H1 (cell line): ENCODE measurements at regions not wholly inside any gene's neighbourhood (a gene's known extent, or its start where the extent isn't known, plus 50 kb on each side); places are given as distances from the start of the nearest gene placed in this dataset.
A peak's percentile ranks its signal among the peaks of the same experiment; 100 is the strongest.

Experiments
- CTCF ChIA-PET: fragments of 300-600 bp; sonication (Branson Sonifier 250); formaldehyde crosslinking; loops from one replicate; lab custom pipeline; 2021; ENCODE audit not compliant: partially characterized antibody; lab: Charles Lee
- POLR2A ChIA-PET: fragments of 300-600 bp; sonication (Branson Sonifier 250); formaldehyde crosslinking; loops from one replicate; lab custom pipeline; 2021; ENCODE audit warnings: inconsistent platforms; ENCODE audit not compliant: partially characterized antibody; lab: Charles Lee
- DNase-seq, 2 experiments: peaks; one replicate each; pipeline versions ENCODE4 v3.0.0 to v3.0.0-alpha.2; 2010 to 2022; ENCODE audit warnings: low spot score in 2 of 2, low read depth in 1 of 2, mixed read lengths in 1 of 2
- FAIRE-seq: peaks from 2 replicates; lab custom pipeline; 2011; peaks lifted over from hg19 to GRCh38; lab: Jason Lieb, UNC
- H2AFZ ChIP-seq: 2 replicates; pipeline ENCODE4 v1.8.1; 2012; ENCODE audit warnings: low read length, inconsistent platforms
- H2AK5ac ChIP-seq: 2 replicates; pipeline ENCODE4 v1.6.1; 2013; ENCODE audit warnings: low read depth, low read length
- H2BK120ac ChIP-seq: replicated peaks from 2 replicates; pipeline ENCODE3; 2013; ENCODE audit warnings: low read depth, low read length, inconsistent platforms
- H2BK12ac ChIP-seq: 2 replicates; pipeline ENCODE4 v1.6.1; 2013; ENCODE audit warnings: low read depth, low read length
- H2BK15ac ChIP-seq: 2 replicates; pipeline ENCODE4 v1.6.1; 2013; ENCODE audit warnings: low read length
- H2BK20ac ChIP-seq: 2 replicates; pipeline ENCODE4 v1.6.1; 2013; ENCODE audit warnings: low read length
- H2BK5ac ChIP-seq: 2 replicates; pipeline ENCODE4 v1.6.1; 2013; ENCODE audit warnings: low read depth, low read length
- H3K14ac ChIP-seq: 2 replicates; pipeline ENCODE4 v1.6.1; 2013; ENCODE audit warnings: inconsistent platforms; ENCODE audit not compliant: insufficient read length
- H3K18ac ChIP-seq: 2 replicates; pipeline ENCODE4 v1.6.1; 2013; ENCODE audit warnings: low read length; ENCODE audit errors: extremely low read depth
- H3K23ac ChIP-seq: 2 replicates; pipeline ENCODE4 v1.6.1; 2013; ENCODE audit warnings: inconsistent platforms; ENCODE audit not compliant: insufficient read length
- H3K23me2 ChIP-seq: 2 replicates; pipeline ENCODE4 v1.6.1; 2013; ENCODE audit warnings: low read depth, low read length
- H3K27ac ChIP-seq: 2 replicates; pipeline ENCODE4 v1.6.1; 2011; ENCODE audit warnings: low read depth, low read length, inconsistent platforms
- H3K27me3 ChIP-seq, 4 experiments: replicated peaks in 1 of 4; 1 replicate in 1 of 4; 2 replicates in 3 of 4; pipeline versions ENCODE4 v1.6.1 to v1.8.1; 2011 to 2013; ENCODE audit warnings: low read length in 3 of 4, mild to moderate bottlenecking in 3 of 4, inconsistent platforms in 2 of 4, mixed read lengths in 2 of 4, moderate library complexity in 1 of 4; ENCODE audit not compliant: control insufficient read depth in 3 of 4, insufficient read depth in 3 of 4; ENCODE audit errors: extremely low read depth in 1 of 4
- H3K36me3 ChIP-seq, 4 experiments: 2 replicates each; pipeline versions ENCODE4 v1.6.1 to v1.8.1; 2011 to 2013; ENCODE audit warnings: mild to moderate bottlenecking in 4 of 4, low read length in 3 of 4, moderate library complexity in 2 of 4, control low read depth in 1 of 4, inconsistent platforms in 1 of 4; ENCODE audit not compliant: insufficient read depth in 4 of 4, control insufficient read depth in 2 of 4
- H3K4ac ChIP-seq: replicated peaks from 2 replicates; pipeline ENCODE3; 2013; ENCODE audit warnings: low read length, low read depth, mixed read lengths, inconsistent platforms; ENCODE audit not compliant: insufficient read length
- H3K4me1 ChIP-seq, 4 experiments: replicated peaks in 1 of 4; 1 replicate in 1 of 4; 2 replicates in 3 of 4; pipeline versions ENCODE4 v1.6.1 to v1.8.1; 2011 to 2013; ENCODE audit warnings: low read length in 3 of 4, inconsistent platforms in 2 of 4, mixed read lengths in 1 of 4; ENCODE audit not compliant: insufficient read depth in 4 of 4, control insufficient read depth in 3 of 4
- H3K4me2 ChIP-seq, 2 experiments: 2 replicates each; pipeline versions ENCODE4 v1.6.1 to v1.8.1; 2011 to 2013; ENCODE audit warnings: low read depth in 2 of 2, low read length in 2 of 2, control low read depth in 1 of 2, inconsistent platforms in 1 of 2, mild to moderate bottlenecking in 1 of 2; ENCODE audit not compliant: insufficient read depth in 1 of 2
- H3K4me3 ChIP-seq, 4 experiments: fragments of 200-600, 300-600 bp in 1 of 4; sonication (generic), shearing (Covaris generic), sonication (Bioruptor Twin) in 1 of 4; 2 replicates each; pipeline versions ENCODE4 v1.5.1 to v1.8.1; 2011 to 2016; ENCODE audit warnings: low read length in 4 of 4, low read depth in 3 of 4, control low read depth in 2 of 4, inconsistent platforms in 2 of 4, mild to moderate bottlenecking in 2 of 4, mixed read lengths in 1 of 4, moderate library complexity in 1 of 4; ENCODE audit not compliant: insufficient read depth in 2 of 4; ENCODE audit errors: extremely low read depth in 1 of 4
- H3K56ac ChIP-seq: replicated peaks from 2 replicates; pipeline ENCODE3; 2013; ENCODE audit warnings: low read depth, mild to moderate bottlenecking, mixed read lengths, low read length, inconsistent platforms; ENCODE audit not compliant: insufficient read length
- H3K79me1 ChIP-seq: 2 replicates; pipeline ENCODE4 v1.6.1; 2013; ENCODE audit warnings: low read depth, low read length, control low read depth
- H3K79me2 ChIP-seq, 2 experiments: 2 replicates each; pipeline versions ENCODE4 v1.6.1 to v1.8.1; 2012 to 2013; ENCODE audit warnings: low read length in 2 of 2, mild to moderate bottlenecking in 2 of 2, inconsistent platforms in 1 of 2; ENCODE audit not compliant: insufficient read depth in 2 of 2, control insufficient read depth in 1 of 2
- H3K9ac ChIP-seq, 4 experiments: replicated peaks in 1 of 4; 1 replicate in 1 of 4; 2 replicates in 3 of 4; pipeline versions ENCODE4 v1.6.1 to v1.8.1; 2011 to 2013; ENCODE audit warnings: low read depth in 3 of 4, low read length in 3 of 4, control low read depth in 2 of 4, mild to moderate bottlenecking in 2 of 4, moderate library complexity in 2 of 4, inconsistent platforms in 1 of 4; ENCODE audit errors: extremely low read depth in 1 of 4
- H3K9me3 ChIP-seq, 2 experiments: 2 replicates each; pipeline versions ENCODE4 v1.6.1 to v1.8.1; 2012 to 2013; ENCODE audit warnings: mild to moderate bottlenecking in 2 of 2, moderate library complexity in 2 of 2, control low read depth in 1 of 2, inconsistent platforms in 1 of 2, low read depth in 1 of 2, low read length in 1 of 2, mixed read lengths in 1 of 2; ENCODE audit not compliant: insufficient read depth in 2 of 2
- H4K20me1 ChIP-seq, 2 experiments: replicated peaks in 1 of 2; 2 replicates each; pipeline versions ENCODE3 to v1.8.1; 2011 to 2013; ENCODE audit warnings: inconsistent platforms in 2 of 2, low read length in 2 of 2, mild to moderate bottlenecking in 1 of 2; ENCODE audit not compliant: insufficient read depth in 2 of 2, control insufficient read depth in 1 of 2
- H4K5ac ChIP-seq: 2 replicates; pipeline ENCODE4 v1.6.1; 2013; ENCODE audit warnings: low read length, low read depth, mixed read lengths, inconsistent platforms; ENCODE audit not compliant: insufficient read length
- H4K8ac ChIP-seq: 2 replicates; pipeline ENCODE4 v1.8.0; 2013; ENCODE audit warnings: mild to moderate bottlenecking, moderate library complexity, low read length, inconsistent platforms; ENCODE audit not compliant: insufficient read depth; ENCODE audit errors: extremely low read depth
- H4K91ac ChIP-seq: replicated peaks from 2 replicates; pipeline ENCODE3; 2013; ENCODE audit warnings: low read length, mixed read lengths, inconsistent platforms; ENCODE audit not compliant: insufficient read length
- ATF2 ChIP-seq: IDR thresholded peaks from 2 replicates; pipeline ENCODE4 v1.6.1; 2012; ENCODE audit warnings: low read length, inconsistent platforms
- BACH1 ChIP-seq: IDR thresholded peaks from 2 replicates; pipeline ENCODE4 v1.6.1; 2012; ENCODE audit warnings: low read length, improper control_type of control experiment
- BCL11A ChIP-seq, 2 experiments: IDR thresholded peaks; one replicate each; pipeline ENCODE4 v1.6.1; 2011; ENCODE audit warnings: low read depth in 2 of 2, low read length in 2 of 2, mild to moderate bottlenecking in 2 of 2
- CHD1 ChIP-seq: IDR thresholded peaks from 2 replicates; pipeline ENCODE4 v1.6.1; 2012; ENCODE audit warnings: low read depth, low read length, improper control_type of control experiment
- CHD2 ChIP-seq: IDR thresholded peaks from 2 replicates; pipeline ENCODE4 v1.6.1; 2012; ENCODE audit warnings: low read length, improper control_type of control experiment
- CREB1 ChIP-seq: IDR thresholded peaks from 2 replicates; pipeline ENCODE4 v1.6.1; 2012; ENCODE audit warnings: inconsistent platforms
- CTBP2 ChIP-seq: IDR thresholded peaks from 2 replicates; pipeline ENCODE4 v1.7.0; 2011; ENCODE audit warnings: borderline replicate concordance, mild to moderate bottlenecking, moderate library complexity, mixed read lengths, low read length; ENCODE audit not compliant: insufficient read depth, insufficient read length
- JUND ChIP-seq: IDR thresholded peaks from 2 replicates; pipeline ENCODE4 v1.6.1; 2011; ENCODE audit warnings: mild to moderate bottlenecking, improper control_type of control experiment, low read length
- KDM1A ChIP-seq: fragments of 200-600, 300-600 bp; sonication (generic); IDR thresholded peaks from 2 replicates; pipeline ENCODE4 v1.7.1; 2016; ENCODE audit warnings: mild to moderate bottlenecking, low read length, borderline replicate concordance
- KDM4A ChIP-seq: IDR thresholded peaks from one replicate; pipeline ENCODE4 v1.7.1; 2012; ENCODE audit warnings: low read depth, mild to moderate bottlenecking, moderate library complexity, low read length, inconsistent platforms; ENCODE audit not compliant: severe bottlenecking
- RAD21 ChIP-seq, 2 experiments: IDR thresholded peaks in 1 of 2; conservative IDR thresholded peaks in 1 of 2; 2 replicates each; pipeline ENCODE4 v1.6.1; 2011; ENCODE audit warnings: low read depth in 2 of 2, low read length in 2 of 2, improper control_type of control experiment in 1 of 2, inconsistent platforms in 1 of 2, mild to moderate bottlenecking in 1 of 2, moderate library complexity in 1 of 2
- SP1 ChIP-seq: IDR thresholded peaks from 2 replicates; pipeline ENCODE4 v1.6.1; 2011; ENCODE audit warnings: low read depth, low read length
- USF2 ChIP-seq: IDR thresholded peaks from 2 replicates; pipeline ENCODE4 v1.6.1; 2011; ENCODE audit warnings: low read length, improper control_type of control experiment
- WGBS, 2 experiments: shearing (Covaris generic) in 1 of 2; methylation state at CpG; one replicate each; pipeline versions ENCODE4 v1.1.6 to v1.1.7; 2013 to 2015; ENCODE audit warnings: low lambda C conversion rate in 2 of 2, mixed read lengths in 2 of 2, inconsistent platforms in 1 of 2, low coverage in 1 of 2, missing lambda C conversion rate in 1 of 2; ENCODE audit not compliant: insufficient replicate concordance in 2 of 2, insufficient coverage in 1 of 2, insufficient read length in 1 of 2; ENCODE audit errors: extremely low coverage in 1 of 2, missing lambda C conversion rate in 1 of 2; 5-methylcytosine and 5-hydroxymethylcytosine counted together

GRCh38 chr10:53699684-53700083, 927.1 kb upstream of the MBL2 start:
- ChIA-PET POLR2A (no interaction called here), CTCF (no interaction called here)
- Histone ChIP-seq H3K27ac (no peak overlapping the region), H3K79me2 (no peaks in the 10 kb centered on the region), H4K91ac (no peak overlapping the region), H2AFZ (peak overlapping the region; percentile 13; the same call in 1 of the 2 replicates), H3K4ac (no peak overlapping the region), H3K23ac (no peak overlapping the region), H3K56ac (no peak overlapping the region), H3K4me1 (no peaks in the 10 kb centered on the region), H3K14ac (no peak overlapping the region), H2AK5ac (no peak overlapping the region), H3K18ac (no peak overlapping the region), H2BK15ac (no peak overlapping the region), H3K9me3 (no peaks in the 10 kb centered on the region), H4K5ac (no peak overlapping the region), H3K36me3 (no peaks in the 10 kb centered on the region), H3K9ac (no peak overlapping the region), H2BK12ac (no peak overlapping the region), H2BK20ac (no peak overlapping the region), H2BK120ac (no peak overlapping the region), H4K8ac (no peak overlapping the region), H3K23me2 (no peaks in the 10 kb centered on the region), H4K20me1 (no peaks in the 10 kb centered on the region), H2BK5ac (no peak overlapping the region), H3K27me3 (no peaks in the 10 kb centered on the region), H3K79me1 (no peaks in the 10 kb centered on the region), H3K4me2 (no peak overlapping the region), H3K4me3 (no peak overlapping the region)
- WGBS, 2 experiments = 96% methylated on average over 3 of the region's 3 CpGs; no CpG with 5 or more reads in 1 of the 2 experiments
- DNase-seq (no peak), FAIRE-seq (no peak)
- TF ChIP-seq KDM4A (no peak), USF2 (no peak), RAD21 (IDR thresholded peaks at IDR 0.05 in 1 of 2, conservative IDR thresholded peaks at IDR 0.05 in 1 of 2; ENCODE audit: low read depth in 2 of 2, low read length in 2 of 2) (no peak), CREB1 (no peak), CHD2 (no peak), KDM1A (no peak), CHD1 (no peak), BACH1 (no peak), BCL11A (IDR thresholded peaks at IDR 0.05; ENCODE audit: low read depth in 2 of 2, low read length in 2 of 2) (no peak), CTBP2 (no peak), ATF2 (no peak), SP1 (no peak), JUND (no peak)
